ENCODE measurements at regions not wholly inside any gene's neighbourhood (a gene's known extent, or its start where the extent isn't known, plus 50 kb on each side); places are given as distances from the start of the nearest gene placed in this dataset.

GRCh38 chr13:76086729-76087128, 450.6 kb downstream of the LMO7 start:
- no peak for DNase-seq
- no peaks in the 10 kb centered on the region for H3F3A ChIP-seq (ENCODE audit: insufficient read depth, low read length)

GRCh38 chr13:76067850-76068249, 431.7 kb downstream of the LMO7 start:
- Histone ChIP-seq H3K4me3 (ENCODE audit: low read length) (no peak overlapping the region), H3F3A (ENCODE audit: insufficient read depth, low read length) (no peaks in the 10 kb centered on the region), H3K4me2 (ENCODE audit: low read depth, low read length) (no peak overlapping the region), H3K9me2 (replicated peaks; ENCODE audit: insufficient read depth, low read length) (no peaks in the 10 kb centered on the region), H3K36me3 (replicated peaks; ENCODE audit: insufficient read depth, low read length) (no peaks in the 10 kb centered on the region), H3K4me1 (ENCODE audit: low read length) (no peaks in the 10 kb centered on the region), H3K27ac (ENCODE audit: low read length) (no peak overlapping the region), H3K9ac (ENCODE audit: low read length) (no peak overlapping the region), H4K20me1 (ENCODE audit: insufficient read depth, low read length) (no peaks in the 10 kb centered on the region), H2AFZ (ENCODE audit: low read length) (no peak overlapping the region), H3K79me2 (ENCODE audit: low read length) (no peaks in the 10 kb centered on the region), H3K27me3 (replicated peaks; ENCODE audit: insufficient read depth, low read length) (no peaks in the 10 kb centered on the region), H3K9me3 (replicated peaks; ENCODE audit: insufficient read depth, low read length) (no peaks in the 10 kb centered on the region)
- DNase-seq, result no peak
- TF ChIP-seq EZH2 (optimal IDR thresholded peaks at IDR 0.05; ENCODE audit: low read depth, low read length), result no peak
- no peak for TF ChIP-seq EZH2phosphoT487 (IDR thresholded peaks at IDR 0.05; ENCODE audit: low read length)
- no peak for TF ChIP-seq CTCF (IDR thresholded peaks at IDR 0.05; ENCODE audit: low read length)

More at GRCh38 chr13:76086729-76087128, 450.6 kb downstream of the LMO7 start:
- no peak overlapping the region for H3K27ac ChIP-seq (ENCODE audit: low read length)
- no peaks in the 10 kb centered on the region for H3K4me1 ChIP-seq (ENCODE audit: low read length)
- H2AFZ ChIP-seq (ENCODE audit: low read length), result no peak overlapping the region
- H3K36me3 ChIP-seq (replicated peaks; ENCODE audit: insufficient read depth, low read length), result no peaks in the 10 kb centered on the region
- TF ChIP-seq EZH2 (optimal IDR thresholded peaks at IDR 0.05; ENCODE audit: low read depth, low read length) (no peak), CTCF (IDR thresholded peaks at IDR 0.05; ENCODE audit: low read length) (no peak)
- H3K9me3 ChIP-seq (replicated peaks; ENCODE audit: insufficient read depth, low read length), result no peaks in the 10 kb centered on the region
- no peaks in the 10 kb centered on the region for H3K27me3 ChIP-seq (replicated peaks; ENCODE audit: insufficient read depth, low read length)
- H3K9me2 ChIP-seq (replicated peaks; ENCODE audit: insufficient read depth, low read length), result no peaks in the 10 kb centered on the region
- no peak overlapping the region for H3K4me2 ChIP-seq (ENCODE audit: low read depth, low read length)
- H3K79me2 ChIP-seq (ENCODE audit: low read length), result no peaks in the 10 kb centered on the region
- no peak overlapping the region for H3K4me3 ChIP-seq (ENCODE audit: low read length)
- H4K20me1 ChIP-seq (ENCODE audit: insufficient read depth, low read length), result no peaks in the 10 kb centered on the region
- no peak overlapping the region for H3K9ac ChIP-seq (ENCODE audit: low read length)

GRCh38 chr13:76053181-76053580, 417.1 kb downstream of the LMO7 start:
- Histone ChIP-seq H3K4me1 (ENCODE audit: low read length) (no peaks in the 10 kb centered on the region), H3K4me2 (ENCODE audit: low read depth, low read length) (no peak overlapping the region), H3K9me3 (replicated peaks; ENCODE audit: insufficient read depth, low read length) (no peaks in the 10 kb centered on the region), H3K9ac (ENCODE audit: low read length) (no peak overlapping the region), H3K9me2 (replicated peaks; ENCODE audit: insufficient read depth, low read length) (no peaks in the 10 kb centered on the region), H3K79me2 (ENCODE audit: low read length) (no peaks in the 10 kb centered on the region), H3K4me3 (ENCODE audit: low read length) (no peak overlapping the region), H3F3A (ENCODE audit: insufficient read depth, low read length) (no peaks in the 10 kb centered on the region), H3K36me3 (replicated peaks; ENCODE audit: insufficient read depth, low read length) (no peaks in the 10 kb centered on the region), H3K27ac (ENCODE audit: low read length) (no peak overlapping the region), H2AFZ (ENCODE audit: low read length) (no peak overlapping the region), H4K20me1 (ENCODE audit: insufficient read depth, low read length) (no peaks in the 10 kb centered on the region), H3K27me3 (replicated peaks; ENCODE audit: insufficient read depth, low read length) (no peaks in the 10 kb centered on the region)
- no peak for DNase-seq
- no peak for TF ChIP-seq CTCF (IDR thresholded peaks at IDR 0.05; ENCODE audit: low read length)
- no peak for TF ChIP-seq EZH2 (optimal IDR thresholded peaks at IDR 0.05; ENCODE audit: low read depth, low read length)
- no peak for TF ChIP-seq EZH2phosphoT487 (IDR thresholded peaks at IDR 0.05; ENCODE audit: low read length)

Data from MM.1S (cell line).